ENCODE measurements at regions not wholly inside any gene's neighbourhood (a gene's known extent, or its start where the extent isn't known, plus 50 kb on each side); places are given as distances from the start of the nearest gene placed in this dataset.

DNA sequence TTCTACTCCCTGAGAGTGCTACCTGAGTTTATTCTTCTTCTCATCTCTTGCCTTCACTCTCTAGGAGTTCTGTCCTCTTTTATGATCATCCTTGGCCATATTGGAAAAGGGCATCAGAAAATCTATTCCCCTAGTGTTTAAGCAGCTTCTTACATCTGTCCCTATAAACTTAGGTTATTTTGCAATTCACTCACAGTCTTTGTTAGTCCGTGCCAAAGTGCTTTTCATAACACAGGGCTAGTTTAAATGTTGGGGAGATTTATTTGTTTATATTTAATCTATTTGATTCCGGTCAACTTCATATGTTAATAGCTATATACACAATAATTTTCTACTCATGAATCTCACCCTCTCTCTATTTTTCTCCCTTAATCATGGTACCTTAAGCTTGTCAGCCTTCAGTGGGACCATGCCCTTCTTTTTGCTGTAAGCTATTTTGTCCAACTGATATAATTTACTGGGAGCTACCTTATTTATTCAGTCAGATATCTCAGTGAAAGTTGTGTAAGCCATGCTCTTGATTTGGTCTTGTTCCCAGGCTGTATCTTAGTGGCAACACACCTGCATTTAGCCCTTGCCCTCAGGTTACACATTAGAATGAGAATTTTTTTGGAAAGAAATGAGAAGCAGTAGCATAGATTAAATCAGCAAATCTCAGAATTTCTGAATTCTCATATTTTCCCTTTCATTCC lies 106.3 kb upstream of the SMYD2 start:
- Histone ChIP-seq H3K9ac (ENCODE audit: low read depth in 1 of 2, low read length in 2 of 2) (no peak overlapping the region), H3K27me3 (ENCODE audit: control insufficient read depth in 1 of 2, insufficient read depth in 2 of 2, low read length in 2 of 2) (no peaks in the 10 kb centered on the region)

DNA sequence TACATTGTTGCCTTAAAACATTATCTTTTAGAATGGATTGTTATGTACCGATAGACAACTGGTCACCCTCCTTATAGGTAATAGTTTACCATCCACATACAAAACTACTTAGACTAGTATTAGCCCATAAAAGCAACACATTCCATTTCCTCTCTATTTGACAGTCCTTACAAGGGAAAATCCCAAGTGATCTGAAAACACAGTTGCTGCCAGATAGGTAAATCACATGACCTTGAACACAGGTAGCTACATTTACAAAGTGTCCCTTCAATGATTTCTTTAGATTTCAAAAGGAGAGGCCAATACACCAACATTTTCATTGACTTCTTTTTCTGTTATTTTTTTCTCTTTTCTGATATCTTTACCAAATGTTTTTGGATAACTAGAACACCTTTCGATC lies 102.9 kb upstream of the SMYD2 start:
- Histone ChIP-seq H3K9me3 (ENCODE audit: control insufficient read depth in 1 of 2, low read length in 2 of 2) (no peaks in the 10 kb centered on the region), H3K27me3 (ENCODE audit: control insufficient read depth in 1 of 2, insufficient read depth in 2 of 2, low read length in 2 of 2) (no peaks in the 10 kb centered on the region), H3K27ac (ENCODE audit: low read depth, low read length) (no peak overlapping the region), H3K36me3 (ENCODE audit: control insufficient read depth in 1 of 2, insufficient read depth in 2 of 2, low read length in 2 of 2) (no peaks in the 10 kb centered on the region), H3K9ac (ENCODE audit: low read depth in 1 of 2, low read length in 2 of 2) (no peak overlapping the region), H3K4me1 (ENCODE audit: control insufficient read depth in 1 of 2, insufficient read depth in 2 of 2, low read length in 2 of 2) (no peaks in the 10 kb centered on the region), H3K4me3 (ENCODE audit: low read depth in 1 of 2, low read length in 2 of 2) (no peak overlapping the region)

More for the DNA sequence above, 106.3 kb upstream of the SMYD2 start:
- Histone ChIP-seq H3K4me3 (ENCODE audit: low read depth in 1 of 2, low read length in 2 of 2) (no peak overlapping the region), H3K4me1 (ENCODE audit: control insufficient read depth in 1 of 2, insufficient read depth in 2 of 2, low read length in 2 of 2) (no peaks in the 10 kb centered on the region), H3K27ac (ENCODE audit: low read depth, low read length) (no peak overlapping the region), H3K36me3 (ENCODE audit: control insufficient read depth in 1 of 2, insufficient read depth in 2 of 2, low read length in 2 of 2) (no peaks in the 10 kb centered on the region), H3K9me3 (ENCODE audit: control insufficient read depth in 1 of 2, low read length in 2 of 2) (no peaks in the 10 kb centered on the region)

DNA sequence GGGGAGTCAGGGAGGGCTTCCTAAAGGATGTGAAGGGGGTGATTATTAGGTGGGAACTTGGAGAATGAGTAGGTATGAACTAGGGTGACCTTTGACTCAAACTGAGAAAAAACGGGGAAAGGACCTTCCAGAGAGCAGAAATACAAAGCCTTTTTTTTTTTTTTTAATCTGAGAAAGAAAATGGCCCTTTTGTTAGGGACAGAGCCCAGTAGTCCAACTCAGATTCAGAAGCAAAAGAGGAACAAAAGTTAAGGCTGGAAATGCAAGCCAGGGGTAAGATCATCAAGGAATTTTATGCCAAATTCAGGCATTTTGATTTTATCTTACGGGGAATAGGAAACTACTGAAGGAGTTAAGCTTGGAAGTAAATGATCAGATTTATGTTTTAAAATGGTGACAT lies 96.0 kb upstream of the SMYD2 start:
- Histone ChIP-seq H3K36me3 (ENCODE audit: control insufficient read depth in 1 of 2, insufficient read depth in 2 of 2, low read length in 2 of 2) (no peaks in the 10 kb centered on the region), H3K9ac (ENCODE audit: low read depth in 1 of 2, low read length in 2 of 2) (no peak overlapping the region), H3K4me1 (ENCODE audit: control insufficient read depth in 1 of 2, insufficient read depth in 2 of 2, low read length in 2 of 2) (no peaks in the 10 kb centered on the region), H3K27me3 (ENCODE audit: control insufficient read depth in 1 of 2, insufficient read depth in 2 of 2, low read length in 2 of 2) (peaks cover 43 to 44% of the 10 kb centered on the region in 2 donors), H3K4me3 (ENCODE audit: low read depth in 1 of 2, low read length in 2 of 2) (no peak overlapping the region), H3K9me3 (ENCODE audit: control insufficient read depth in 1 of 2, low read length in 2 of 2) (no peaks in the 10 kb centered on the region), H3K27ac (ENCODE audit: low read depth, low read length) (no peak overlapping the region)

DNA sequence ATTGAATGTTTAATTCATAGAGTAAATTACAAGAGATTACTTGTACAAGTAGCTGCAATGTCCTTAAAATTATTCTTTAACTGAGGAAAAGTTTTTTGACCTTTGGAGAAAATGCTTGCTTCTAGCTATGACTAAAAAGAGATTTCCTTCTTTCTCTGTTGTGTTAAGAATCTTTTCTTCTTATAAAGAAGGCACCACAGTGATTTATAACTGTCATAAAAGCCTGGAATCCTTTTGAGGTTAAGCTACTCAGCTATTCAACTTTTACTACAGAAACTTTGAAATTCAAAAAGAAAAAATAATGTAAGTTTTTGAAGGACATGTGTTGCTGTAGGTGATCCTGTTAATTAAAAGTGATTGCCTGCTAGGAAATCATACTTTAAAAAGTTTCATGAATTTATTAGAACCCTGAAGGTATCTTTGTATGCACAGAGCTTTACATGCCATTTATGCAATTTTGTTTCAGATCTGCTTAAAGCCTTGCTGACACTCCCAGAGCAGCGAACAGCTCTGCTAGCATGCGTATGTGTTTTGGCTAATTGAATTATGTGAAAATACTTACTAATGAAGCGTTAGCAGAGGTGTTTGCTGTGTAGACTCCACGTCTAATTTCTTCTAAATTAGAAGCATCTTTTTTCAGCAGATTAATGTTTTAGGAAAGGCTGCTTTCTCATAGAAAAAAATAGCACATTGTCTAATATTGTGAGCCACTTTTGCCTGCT lies 94.7 kb upstream of the SMYD2 start:
- H3K4me1 ChIP-seq (ENCODE audit: control insufficient read depth in 1 of 2, insufficient read depth in 2 of 2, low read length in 2 of 2), result no peaks in the 10 kb centered on the region
- no peaks in the 10 kb centered on the region for H3K36me3 ChIP-seq (ENCODE audit: control insufficient read depth in 1 of 2, insufficient read depth in 2 of 2, low read length in 2 of 2)
- peaks cover 43 to 49% of the 10 kb centered on the region in 2 donors for H3K27me3 ChIP-seq (ENCODE audit: control insufficient read depth in 1 of 2, insufficient read depth in 2 of 2, low read length in 2 of 2)
- no peaks in the 10 kb centered on the region for H3K9me3 ChIP-seq (ENCODE audit: control insufficient read depth in 1 of 2, low read length in 2 of 2)
- H3K4me3 ChIP-seq (ENCODE audit: low read depth in 1 of 2, low read length in 2 of 2), result no peak overlapping the region
- no peak overlapping the region for H3K9ac ChIP-seq (ENCODE audit: low read depth in 1 of 2, low read length in 2 of 2)
- no peak overlapping the region for H3K27ac ChIP-seq (ENCODE audit: low read depth, low read length)

DNA sequence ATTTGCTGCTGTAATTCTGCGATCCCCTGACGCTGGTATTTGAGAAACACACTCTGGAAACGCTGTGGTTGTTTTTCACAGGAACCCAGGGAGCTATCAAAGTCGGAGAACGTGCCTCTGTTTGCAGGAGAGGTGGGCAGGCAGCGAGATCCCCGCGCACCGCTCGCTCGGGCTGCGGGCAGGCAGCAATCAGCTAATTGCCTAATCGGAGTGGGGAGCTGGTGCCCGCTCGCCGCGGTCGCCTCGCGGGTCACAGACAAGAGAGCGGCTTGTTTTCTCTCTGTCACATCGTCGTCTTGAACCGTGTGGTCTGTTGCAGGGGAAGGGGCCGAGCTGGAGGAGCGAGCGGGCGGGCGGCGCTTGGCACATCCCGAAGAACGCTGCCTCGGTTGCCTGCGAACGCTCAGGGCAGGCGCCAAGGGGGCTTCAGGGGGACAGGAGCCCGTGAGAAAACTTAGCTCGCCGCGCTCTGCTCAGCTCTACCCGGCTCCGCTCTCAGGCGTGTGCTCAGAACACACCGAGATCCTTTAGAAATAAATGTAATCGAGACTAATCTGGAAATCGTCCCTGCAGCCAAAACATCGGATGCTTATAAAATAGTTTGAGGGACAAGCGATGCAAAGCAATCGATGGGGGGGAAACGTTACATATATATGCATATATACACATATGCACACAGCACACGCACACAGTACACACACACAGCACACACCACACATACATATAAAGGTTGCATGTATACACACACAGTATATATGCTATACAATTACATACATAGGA lies 93.6 kb upstream of the SMYD2 start:
- Histone ChIP-seq H3K9me3 (ENCODE audit: control insufficient read depth in 1 of 2, low read length in 2 of 2) (no peaks in the 10 kb centered on the region), H3K4me1 (ENCODE audit: control insufficient read depth in 1 of 2, insufficient read depth in 2 of 2, low read length in 2 of 2) (no peaks in the 10 kb centered on the region), H3K36me3 (ENCODE audit: control insufficient read depth in 1 of 2, insufficient read depth in 2 of 2, low read length in 2 of 2) (no peaks in the 10 kb centered on the region), H3K9ac (ENCODE audit: low read depth in 1 of 2, low read length in 2 of 2) (no peak overlapping the region), H3K4me3 (ENCODE audit: low read depth in 1 of 2, low read length in 2 of 2) (no peak overlapping the region), H3K27ac (ENCODE audit: low read depth, low read length) (no peak overlapping the region), H3K27me3 (ENCODE audit: control insufficient read depth in 1 of 2, insufficient read depth in 2 of 2, low read length in 2 of 2) (peaks cover 43 to 49% of the 10 kb centered on the region in 2 donors)

DNA sequence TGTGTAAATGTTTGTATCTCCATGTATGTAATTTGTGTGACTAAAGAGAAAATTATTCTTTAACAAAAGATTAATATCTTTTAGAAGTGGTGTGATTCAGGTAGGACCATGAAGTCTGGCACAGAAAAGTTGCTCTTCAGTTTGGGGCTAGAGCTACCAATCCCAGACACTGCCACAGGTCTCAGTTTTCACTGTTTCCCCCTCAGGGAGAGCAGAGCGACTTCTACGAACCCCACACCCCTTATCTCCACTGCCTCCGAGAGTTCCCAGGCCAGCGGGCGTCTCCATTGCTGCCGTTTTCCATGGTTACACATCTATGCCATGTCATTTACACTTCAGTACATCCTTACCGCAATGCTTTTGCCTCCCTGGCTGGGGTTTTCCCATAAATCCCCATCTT lies 93.0 kb upstream of the SMYD2 start:
- no peak overlapping the region for H3K4me3 ChIP-seq (ENCODE audit: low read depth in 1 of 2, low read length in 2 of 2)
- peaks cover 43 to 51% of the 10 kb centered on the region in 2 donors for H3K27me3 ChIP-seq (ENCODE audit: control insufficient read depth in 1 of 2, insufficient read depth in 2 of 2, low read length in 2 of 2)
- no peaks in the 10 kb centered on the region for H3K4me1 ChIP-seq (ENCODE audit: control insufficient read depth in 1 of 2, insufficient read depth in 2 of 2, low read length in 2 of 2)
- no peak overlapping the region for H3K9ac ChIP-seq (ENCODE audit: low read depth in 1 of 2, low read length in 2 of 2)
- no peaks in the 10 kb centered on the region for H3K9me3 ChIP-seq (ENCODE audit: control insufficient read depth in 1 of 2, low read length in 2 of 2)
- H3K36me3 ChIP-seq (ENCODE audit: control insufficient read depth in 1 of 2, insufficient read depth in 2 of 2, low read length in 2 of 2), result no peaks in the 10 kb centered on the region
- no peak overlapping the region for H3K27ac ChIP-seq (ENCODE audit: low read depth, low read length)

DNA sequence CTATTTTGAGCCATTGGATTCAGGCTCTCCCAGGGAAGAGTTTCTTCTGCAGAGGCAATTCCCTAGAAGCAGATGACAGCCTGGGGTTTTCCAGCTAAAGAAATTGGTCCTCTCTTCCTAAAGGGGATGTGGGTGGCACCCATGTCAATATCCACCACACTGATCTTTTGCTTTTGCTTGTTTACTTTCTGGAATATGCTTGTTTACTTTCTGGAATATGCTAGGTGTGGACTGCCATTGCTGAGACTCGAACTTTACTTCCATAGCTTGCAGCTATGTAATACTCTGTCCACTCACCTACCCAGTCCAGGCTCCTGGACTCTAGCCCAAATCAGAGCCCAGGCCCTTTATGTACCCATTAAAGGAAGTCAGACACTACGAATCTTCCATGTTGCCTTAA lies 92.1 kb upstream of the SMYD2 start:
- Histone ChIP-seq H3K4me3 (ENCODE audit: low read depth in 1 of 2, low read length in 2 of 2) (no peak overlapping the region), H3K27ac (ENCODE audit: low read depth, low read length) (no peak overlapping the region), H3K27me3 (ENCODE audit: control insufficient read depth in 1 of 2, insufficient read depth in 2 of 2, low read length in 2 of 2) (peaks cover 43 to 53% of the 10 kb centered on the region in 2 donors), H3K36me3 (ENCODE audit: control insufficient read depth in 1 of 2, insufficient read depth in 2 of 2, low read length in 2 of 2) (no peaks in the 10 kb centered on the region), H3K9me3 (ENCODE audit: control insufficient read depth in 1 of 2, low read length in 2 of 2) (no peaks in the 10 kb centered on the region), H3K9ac (ENCODE audit: low read depth in 1 of 2, low read length in 2 of 2) (no peak overlapping the region), H3K4me1 (ENCODE audit: control insufficient read depth in 1 of 2, insufficient read depth in 2 of 2, low read length in 2 of 2) (no peaks in the 10 kb centered on the region)

DNA sequence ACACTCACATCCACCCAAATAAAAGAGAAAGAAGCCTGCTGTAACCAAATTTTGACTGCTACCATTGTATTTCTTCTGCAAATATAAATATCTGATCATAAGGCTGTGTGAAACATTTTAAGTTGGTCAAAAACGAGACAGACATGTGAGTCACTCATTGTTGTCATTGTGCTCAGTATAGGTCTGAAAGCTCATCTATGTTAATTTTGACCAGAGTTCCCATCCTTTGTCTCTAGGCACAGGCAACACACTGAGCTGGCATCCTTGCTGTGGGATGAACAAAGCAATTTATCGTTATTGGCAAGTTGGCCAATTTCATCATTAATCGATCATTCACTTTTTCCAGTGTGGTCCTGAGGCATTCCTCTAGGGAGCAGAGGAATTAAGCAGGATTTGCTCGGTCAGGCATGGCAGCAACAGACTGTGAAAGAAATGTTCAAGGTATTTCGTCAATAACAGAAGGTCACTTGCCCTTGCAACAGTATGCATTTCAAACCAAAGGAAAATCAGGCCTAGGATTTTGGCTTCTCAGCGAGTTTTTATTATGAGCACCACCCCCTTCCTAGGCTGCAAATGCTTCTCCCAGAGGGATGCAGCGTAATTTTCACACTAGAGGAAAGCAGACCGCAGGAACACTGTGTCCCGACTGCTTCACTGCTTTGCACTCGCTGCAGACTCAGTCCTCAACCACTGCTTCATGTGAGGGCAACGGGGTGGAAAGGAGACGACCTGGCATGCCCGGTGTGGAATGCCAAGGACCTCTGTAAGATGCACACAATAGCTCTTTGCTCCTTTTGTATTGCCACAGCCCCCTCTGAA lies 87.9 kb upstream of the SMYD2 start:
- Histone ChIP-seq H3K4me1 (ENCODE audit: control insufficient read depth in 1 of 2, insufficient read depth in 2 of 2, low read length in 2 of 2) (no peaks in the 10 kb centered on the region), H3K9me3 (ENCODE audit: control insufficient read depth in 1 of 2, low read length in 2 of 2) (no peaks in the 10 kb centered on the region), H3K4me3 (ENCODE audit: low read depth in 1 of 2, low read length in 2 of 2) (no peak overlapping the region), H3K27ac (ENCODE audit: low read depth, low read length) (no peak overlapping the region), H3K27me3 (ENCODE audit: control insufficient read depth in 1 of 2, insufficient read depth in 2 of 2, low read length in 2 of 2) (peaks cover 14 to 24% of the 10 kb centered on the region in 2 donors), H3K36me3 (ENCODE audit: control insufficient read depth in 1 of 2, insufficient read depth in 2 of 2, low read length in 2 of 2) (no peaks in the 10 kb centered on the region), H3K9ac (ENCODE audit: low read depth in 1 of 2, low read length in 2 of 2) (no peak overlapping the region)

DNA sequence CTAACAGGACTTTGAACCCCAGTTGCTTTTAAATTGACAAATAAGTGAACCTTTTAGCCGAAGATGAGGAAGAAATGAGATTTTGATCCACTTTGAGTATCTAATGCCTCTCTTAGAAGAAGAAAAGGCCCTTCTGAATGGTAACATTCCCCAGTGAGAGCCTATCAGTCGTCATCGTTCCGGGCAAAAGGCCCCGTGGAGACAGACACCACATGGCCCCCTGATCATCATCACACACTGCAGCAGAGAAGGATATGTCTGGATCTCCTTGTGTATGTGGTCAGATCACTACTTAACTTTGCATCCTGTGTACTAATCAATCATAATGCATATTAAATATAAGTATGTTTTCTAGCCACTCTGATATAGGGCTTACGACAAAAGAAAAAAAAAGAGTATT lies 87.3 kb upstream of the SMYD2 start:
- H3K36me3 ChIP-seq (ENCODE audit: control insufficient read depth in 1 of 2, insufficient read depth in 2 of 2, low read length in 2 of 2), result no peaks in the 10 kb centered on the region
- H3K27ac ChIP-seq (ENCODE audit: low read depth, low read length), result no peak overlapping the region
- H3K27me3 ChIP-seq (ENCODE audit: control insufficient read depth in 1 of 2, insufficient read depth in 2 of 2, low read length in 2 of 2), result peaks cover 7 to 18% of the 10 kb centered on the region in 2 donors
- no peak overlapping the region for H3K9ac ChIP-seq (ENCODE audit: low read depth in 1 of 2, low read length in 2 of 2)
- no peaks in the 10 kb centered on the region for H3K9me3 ChIP-seq (ENCODE audit: control insufficient read depth in 1 of 2, low read length in 2 of 2)
- H3K4me1 ChIP-seq (ENCODE audit: control insufficient read depth in 1 of 2, insufficient read depth in 2 of 2, low read length in 2 of 2), result no peaks in the 10 kb centered on the region
- H3K4me3 ChIP-seq (ENCODE audit: low read depth in 1 of 2, low read length in 2 of 2), result no peak overlapping the region

Measured in duodenal mucosa (tissue), 2 donors.